HG03378 (cell line): ENCODE measurements at regions not wholly inside any gene's neighbourhood (a gene's known extent, or its start where the extent isn't known, plus 50 kb on each side); places are given as distances from the start of the nearest gene placed in this dataset.
"Not testable (repeated sequence)": the region's sequence is repeated elsewhere in the genome, so short reads cannot be mapped to it uniquely, and the experiment has no call there.

Experiments
- ATAC-seq: cut with Tn5 transposase; IDR thresholded peaks from one replicate; pipeline ENCODE4 v1.9.1; 2021; ENCODE audit warnings: mild to moderate bottlenecking, moderate library complexity; ENCODE audit not compliant: unreplicated experiment

DNA sequence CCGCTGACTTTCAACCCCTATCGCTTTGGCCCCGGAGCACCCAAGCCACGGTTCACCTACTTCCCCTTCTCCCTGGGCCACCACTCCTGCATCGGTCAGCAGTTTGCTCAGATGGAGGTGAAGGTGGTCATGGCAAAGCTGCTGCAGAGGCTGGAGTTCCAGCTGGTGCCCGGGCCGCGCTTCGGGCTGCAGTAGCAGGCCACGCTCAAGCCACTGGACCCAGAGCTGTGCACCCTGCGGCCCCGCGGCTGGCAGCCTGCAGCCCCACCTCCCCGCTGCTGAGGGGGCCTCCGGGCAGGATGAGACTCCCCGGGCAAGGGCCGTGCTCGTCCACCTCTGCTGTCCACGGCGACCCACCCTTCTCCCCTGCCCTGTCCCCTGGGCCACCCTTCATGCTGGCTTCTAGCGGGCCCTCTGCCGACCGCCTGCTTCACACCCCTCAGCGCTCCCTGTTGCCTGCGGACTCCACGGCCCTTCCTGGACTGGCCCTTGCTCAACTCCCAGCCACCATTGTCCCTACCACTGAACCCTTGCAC is 92.2 kb upstream of the TRABD2B start:
- ATAC-seq, result no peak

DNA sequence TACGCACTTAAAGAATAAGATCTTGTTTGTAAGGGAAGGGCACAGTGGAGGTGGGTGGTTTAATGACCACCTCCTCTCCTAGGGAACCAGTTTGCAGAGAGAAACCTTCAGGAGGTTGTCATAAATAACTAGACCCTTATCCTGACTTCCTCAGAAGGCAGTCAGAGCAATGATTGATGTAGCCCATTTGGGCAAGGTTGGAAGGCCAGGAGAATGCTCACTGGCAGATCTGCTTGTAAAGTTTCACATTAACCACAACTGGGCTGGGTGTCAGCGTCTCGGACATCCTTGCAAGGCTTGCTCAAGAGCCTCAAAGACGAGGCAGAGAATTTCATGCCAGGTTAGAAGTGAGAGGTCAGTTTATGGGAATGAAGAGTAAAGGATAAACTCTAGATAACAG is 87.6 kb upstream of the TRABD2B start:
- ATAC-seq, result no peak

DNA sequence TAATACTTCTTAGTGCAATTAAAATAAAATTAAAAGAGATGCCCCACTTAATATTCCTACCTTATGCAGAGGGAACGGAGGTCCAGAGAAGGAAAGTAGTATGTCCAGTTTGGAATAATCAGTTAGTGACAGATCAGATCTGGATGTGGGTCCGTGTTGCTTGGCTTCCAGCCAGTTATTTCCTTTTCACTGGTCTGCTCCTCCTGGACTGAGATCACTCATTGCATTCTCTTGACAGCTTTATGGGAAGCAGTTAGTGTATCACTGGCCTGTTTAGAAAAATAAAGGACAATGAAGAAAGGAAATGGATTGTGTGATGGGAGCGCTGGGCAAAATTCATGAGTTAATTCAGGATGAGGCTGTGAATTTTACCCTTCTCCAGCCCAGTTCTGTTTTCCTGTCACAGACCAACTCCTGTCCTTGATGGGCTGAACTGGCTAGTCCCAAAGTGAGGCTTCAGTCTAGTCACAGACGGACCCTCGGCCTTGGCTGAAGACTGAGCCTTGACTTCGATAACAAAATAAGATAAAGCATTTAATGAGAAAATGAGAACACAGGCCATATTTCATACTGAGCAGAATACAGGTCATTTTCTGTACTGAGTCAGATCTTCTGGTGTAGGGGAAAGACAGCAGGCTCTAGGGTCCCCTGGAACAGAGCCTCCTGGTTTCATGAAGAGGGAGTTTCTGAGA is 85.2 kb upstream of the TRABD2B start:
- ATAC-seq, result no peak

DNA sequence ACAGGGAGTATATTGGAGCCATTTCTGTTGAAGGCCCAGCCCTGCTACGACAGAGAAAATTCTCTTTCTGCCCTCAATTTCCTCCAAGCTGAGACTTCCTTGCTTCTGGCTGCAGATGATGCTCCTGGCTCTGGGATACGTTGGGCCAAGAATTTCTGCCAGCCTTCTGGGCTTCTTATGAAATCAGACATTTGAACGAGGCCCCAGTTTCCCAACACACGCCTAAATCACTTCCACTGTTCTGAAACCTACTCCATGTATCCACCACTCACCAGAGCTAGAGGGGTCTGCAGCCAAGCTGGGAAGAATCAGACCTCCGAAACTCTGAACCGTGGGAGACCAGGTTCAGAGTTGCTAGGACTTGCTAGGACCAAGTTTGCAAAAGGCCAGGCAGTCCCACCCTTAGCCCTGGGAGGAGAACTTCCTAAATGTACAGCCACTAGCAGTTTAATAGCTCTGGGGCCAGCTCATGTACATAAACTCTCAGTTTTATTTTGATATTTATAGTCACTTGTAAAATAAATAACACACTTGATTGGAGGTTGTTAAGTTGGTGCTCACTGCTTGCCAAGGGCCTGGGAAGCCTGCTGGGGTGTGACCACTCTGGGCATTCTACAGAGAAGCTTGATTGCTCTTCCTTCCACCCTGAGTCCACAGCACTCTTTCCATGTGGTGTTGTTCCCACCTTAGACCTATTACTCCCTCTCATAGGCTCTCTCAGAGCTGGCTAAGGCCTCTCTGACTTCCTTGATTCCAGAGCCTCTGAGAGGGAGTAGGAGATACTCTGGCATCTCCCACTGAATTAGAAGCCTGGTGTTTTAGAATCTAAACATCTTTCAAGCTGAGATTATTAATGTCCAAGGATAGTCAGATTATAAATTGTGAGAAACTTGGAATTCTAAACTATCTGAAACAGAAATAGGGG is 83.4 kb upstream of the TRABD2B start:
- no peak for ATAC-seq

DNA sequence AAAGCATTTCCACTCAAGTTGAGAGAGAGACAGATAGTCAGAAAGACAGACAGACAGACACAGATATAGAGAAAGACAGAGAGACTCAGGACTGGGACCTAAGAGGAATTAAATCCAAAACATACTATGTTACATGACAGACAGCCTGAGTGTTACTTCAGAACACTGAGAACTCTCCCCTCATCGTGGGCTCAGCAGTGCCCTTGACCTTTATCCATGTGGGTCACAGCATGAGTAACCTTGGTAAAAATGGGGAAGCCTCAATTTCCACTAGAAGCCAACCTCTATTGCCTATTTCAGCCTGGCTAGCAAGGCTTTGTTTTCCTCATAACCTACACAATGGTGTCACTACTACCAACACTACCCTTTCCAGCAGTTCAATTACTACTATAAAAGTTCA is 81.9 kb upstream of the TRABD2B start:
- no peak for ATAC-seq

DNA sequence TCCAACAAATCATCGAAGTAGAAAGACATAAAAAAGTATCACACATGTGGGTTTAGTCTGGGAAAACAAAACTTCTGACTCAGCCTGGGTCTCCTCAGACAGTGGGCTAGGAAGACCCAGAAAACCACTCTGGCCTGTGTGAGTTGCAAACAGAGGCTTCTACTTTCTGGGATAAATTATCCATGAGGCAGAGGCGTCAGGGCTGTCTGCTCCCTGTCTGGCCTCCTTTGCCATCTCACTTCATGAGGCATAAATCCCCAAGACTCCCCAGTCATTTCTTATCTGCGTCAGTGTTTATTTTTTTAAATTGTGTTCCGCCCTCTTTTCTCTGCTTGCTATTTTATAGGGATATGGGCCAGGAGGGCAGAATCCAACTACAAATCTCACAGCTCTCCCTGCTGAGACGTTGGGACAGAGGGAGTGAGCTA is 80.6 kb upstream of the TRABD2B start:
- ATAC-seq, result no peak

DNA sequence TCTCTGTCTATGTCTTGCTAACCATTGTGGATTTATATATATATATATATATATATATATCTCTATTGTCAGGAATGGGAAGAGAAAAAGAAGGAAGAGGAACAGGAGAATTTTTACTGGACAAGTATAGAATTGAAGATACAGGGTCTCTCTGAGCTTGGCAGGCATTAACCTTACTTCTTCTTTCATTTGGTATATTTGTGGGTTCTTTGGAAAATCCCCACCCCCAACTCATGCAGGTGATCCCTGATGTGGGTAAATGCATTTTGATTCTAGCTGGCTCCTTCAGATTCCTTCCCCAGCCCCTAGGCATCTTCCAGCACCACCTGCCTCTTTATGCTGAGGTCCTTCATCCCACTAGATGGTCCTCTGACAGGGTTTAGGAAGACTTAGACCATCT is 78.8 kb upstream of the TRABD2B start:
- ATAC-seq, result no peak

DNA sequence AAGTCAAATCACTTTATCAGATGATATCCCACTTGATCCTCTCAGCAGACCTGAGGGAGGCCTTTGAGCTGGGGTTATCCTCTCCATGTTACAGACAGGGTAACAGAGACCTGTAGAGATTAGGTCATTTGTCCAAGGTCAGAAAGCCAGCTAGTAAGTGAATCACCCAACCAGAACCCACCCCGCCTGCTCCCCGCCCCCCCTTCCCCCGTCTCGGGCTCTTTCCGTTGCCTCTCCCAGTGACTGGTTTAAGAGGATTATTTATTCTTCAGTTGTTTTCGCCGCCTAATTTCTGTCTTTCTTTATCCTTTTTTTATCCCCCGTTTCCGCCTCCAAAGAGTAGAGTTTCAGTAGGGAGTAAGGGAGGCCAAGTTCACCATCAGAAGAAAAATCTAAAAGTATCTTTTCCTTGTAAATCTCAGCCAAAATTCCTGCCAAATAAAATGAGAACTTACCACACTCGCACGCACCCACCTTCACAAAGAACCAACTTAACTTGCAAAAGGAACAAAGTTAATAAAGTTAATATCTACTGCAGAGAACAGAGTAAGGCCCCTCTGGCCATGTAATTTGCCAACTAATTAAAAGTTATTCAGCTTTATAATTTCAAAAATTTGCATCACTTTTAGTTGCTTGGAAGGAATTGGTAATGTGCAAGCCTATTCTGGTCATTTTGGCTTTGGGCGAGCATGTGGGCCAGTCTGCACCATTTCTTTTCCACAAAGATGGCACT is 76.8 kb upstream of the TRABD2B start:
- ATAC-seq, result no peak

DNA sequence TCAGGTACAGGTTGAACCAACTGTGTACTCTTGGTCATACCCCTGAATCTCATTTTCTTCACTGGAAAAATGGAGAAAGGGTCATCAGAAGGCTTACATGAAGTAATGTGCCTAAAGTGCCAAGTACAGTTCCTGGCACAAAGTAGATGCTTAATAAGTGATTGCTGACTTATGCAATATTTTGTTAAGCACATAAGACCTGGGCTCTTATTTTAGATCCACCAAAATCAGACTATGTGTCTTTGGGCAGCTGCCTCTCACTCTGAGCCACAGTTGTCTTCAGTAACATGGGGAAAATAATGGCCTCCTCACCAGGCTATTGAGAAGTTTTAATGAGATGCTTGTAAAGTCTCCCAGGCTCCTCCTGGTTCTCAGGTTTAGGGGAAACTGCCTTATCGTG is 74.3 kb upstream of the TRABD2B start:
- no peak for ATAC-seq

DNA sequence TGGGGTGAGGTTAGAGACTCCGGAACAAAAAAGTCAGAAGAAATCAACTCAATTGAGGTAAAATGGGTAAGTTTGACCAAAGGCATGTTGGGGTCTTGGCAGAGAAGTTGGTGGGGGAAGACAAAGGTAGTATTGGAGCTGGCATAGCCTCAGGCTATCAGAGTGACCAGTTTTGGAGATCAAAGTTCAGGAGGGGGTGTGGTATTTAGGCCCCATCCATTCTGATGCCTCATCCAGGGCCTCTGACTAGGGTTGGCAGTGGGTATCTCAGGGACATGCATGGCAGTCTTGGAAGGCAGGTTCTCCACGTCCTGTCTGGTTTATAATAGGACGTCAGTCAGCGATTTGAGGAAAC is 73.2 kb upstream of the TRABD2B start:
- no peak for ATAC-seq

DNA sequence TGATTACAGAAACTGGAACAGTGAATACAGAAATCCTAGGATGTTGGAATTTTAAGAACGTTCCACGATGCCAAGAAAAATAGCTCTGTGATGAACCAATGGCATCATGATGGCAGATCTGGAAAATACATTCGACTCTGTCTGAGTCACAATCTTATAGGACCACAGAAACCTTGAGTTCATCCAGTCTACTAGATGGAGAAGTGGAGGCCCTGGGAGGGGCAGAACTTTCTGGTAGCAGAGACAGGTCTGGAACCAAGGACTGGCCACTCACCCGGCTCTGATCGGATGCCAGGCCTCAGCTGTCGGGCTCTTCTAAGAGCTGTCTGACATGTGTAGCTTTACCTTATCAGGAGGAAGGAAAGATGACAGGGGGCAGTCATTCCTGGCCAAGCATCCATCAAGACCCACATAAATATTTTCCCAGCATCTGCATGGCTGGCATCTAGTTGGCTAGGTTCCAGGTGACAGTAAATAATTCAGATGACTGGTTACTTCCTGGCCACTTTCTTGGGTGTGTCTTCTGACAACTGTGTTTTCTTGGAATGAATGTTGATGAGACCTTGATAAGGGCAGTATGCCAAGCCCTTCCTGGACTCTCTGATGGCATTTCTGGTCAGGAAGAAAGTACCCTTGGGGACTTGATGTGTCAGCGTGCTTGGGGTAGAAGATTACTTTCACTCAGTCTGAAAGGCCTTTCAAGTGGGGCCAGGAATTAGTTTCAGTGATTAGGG is 72.6 kb upstream of the TRABD2B start:
- no peak for ATAC-seq

DNA sequence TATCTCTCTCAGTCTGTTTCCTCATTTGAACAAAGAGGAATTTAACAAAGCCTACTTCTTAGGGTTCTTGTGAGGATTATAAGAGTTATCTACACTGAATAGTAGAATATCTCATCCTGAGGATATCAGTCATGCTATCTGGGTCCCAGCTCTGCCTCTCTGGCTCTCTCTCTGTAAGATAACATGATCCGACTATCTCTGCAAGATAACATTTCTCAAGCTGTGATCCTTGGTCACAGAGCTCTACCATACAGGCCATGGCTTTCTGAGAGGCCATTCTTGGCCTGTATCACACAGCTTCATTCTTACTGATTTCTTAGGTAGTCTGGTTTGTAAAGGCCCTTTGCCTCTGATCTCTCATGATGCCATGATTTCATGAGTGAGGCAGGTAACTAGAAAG is 71.0 kb upstream of the TRABD2B start:
- no peak for ATAC-seq

DNA sequence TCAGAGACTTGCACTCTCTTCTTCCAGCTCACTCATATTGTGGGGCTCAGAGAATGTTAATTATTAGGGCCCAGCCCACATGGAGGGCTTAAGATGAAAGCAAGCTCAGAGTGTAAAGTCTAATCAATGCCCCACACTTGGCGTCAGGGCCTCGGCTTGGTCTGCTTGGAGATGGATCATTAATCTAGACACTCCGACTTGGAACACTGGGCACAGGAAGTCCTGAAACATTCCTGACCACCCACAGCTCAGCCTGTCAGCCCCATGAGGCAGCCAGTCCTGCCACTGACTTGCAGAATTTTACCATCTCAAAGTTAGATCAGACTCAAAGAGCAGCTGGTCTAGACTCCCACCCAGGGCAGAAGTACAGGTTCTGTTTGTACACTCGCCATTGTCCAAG is 69.8 kb upstream of the TRABD2B start:
- ATAC-seq, result no peak

DNA sequence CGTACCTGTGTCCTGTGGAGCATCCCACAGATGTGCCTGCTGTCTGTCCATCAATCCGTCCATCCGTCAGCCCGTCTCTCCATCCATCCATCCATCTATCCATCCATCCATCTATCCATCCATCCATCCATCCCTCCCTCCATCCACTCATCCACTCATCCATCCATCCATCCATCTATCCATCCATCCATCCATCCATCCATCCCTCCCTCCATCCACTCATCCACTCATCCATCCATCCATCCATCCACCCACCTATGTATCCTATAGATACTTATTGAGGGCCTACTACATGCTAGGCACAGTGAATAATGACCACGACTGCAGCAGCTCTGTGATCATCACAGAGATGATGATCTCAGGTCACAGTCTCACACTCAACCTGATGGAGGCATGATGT is 67.5 kb upstream of the TRABD2B start:
- ATAC-seq, result not testable (repeated sequence)

DNA sequence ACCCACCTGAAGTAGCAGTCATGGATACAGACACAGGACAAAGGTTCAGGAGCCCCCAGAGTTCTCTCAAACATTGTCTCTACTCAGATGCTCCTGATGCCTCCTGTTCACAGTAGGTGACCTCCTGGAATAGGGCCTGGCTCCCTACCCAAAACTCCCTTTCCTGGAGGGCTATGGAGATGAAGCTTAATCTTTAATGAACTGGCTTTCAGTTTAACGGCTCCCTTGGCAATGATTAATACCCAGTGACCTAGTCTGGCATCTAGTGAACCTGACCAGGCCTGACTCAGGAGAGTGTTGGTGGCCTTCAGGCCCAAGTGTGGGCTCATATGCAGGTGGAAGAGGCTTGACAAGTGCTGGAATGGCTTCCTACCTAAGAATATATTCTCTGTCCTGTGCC is 65.2 kb upstream of the TRABD2B start:
- peak; percentile 40 for ATAC-seq

DNA sequence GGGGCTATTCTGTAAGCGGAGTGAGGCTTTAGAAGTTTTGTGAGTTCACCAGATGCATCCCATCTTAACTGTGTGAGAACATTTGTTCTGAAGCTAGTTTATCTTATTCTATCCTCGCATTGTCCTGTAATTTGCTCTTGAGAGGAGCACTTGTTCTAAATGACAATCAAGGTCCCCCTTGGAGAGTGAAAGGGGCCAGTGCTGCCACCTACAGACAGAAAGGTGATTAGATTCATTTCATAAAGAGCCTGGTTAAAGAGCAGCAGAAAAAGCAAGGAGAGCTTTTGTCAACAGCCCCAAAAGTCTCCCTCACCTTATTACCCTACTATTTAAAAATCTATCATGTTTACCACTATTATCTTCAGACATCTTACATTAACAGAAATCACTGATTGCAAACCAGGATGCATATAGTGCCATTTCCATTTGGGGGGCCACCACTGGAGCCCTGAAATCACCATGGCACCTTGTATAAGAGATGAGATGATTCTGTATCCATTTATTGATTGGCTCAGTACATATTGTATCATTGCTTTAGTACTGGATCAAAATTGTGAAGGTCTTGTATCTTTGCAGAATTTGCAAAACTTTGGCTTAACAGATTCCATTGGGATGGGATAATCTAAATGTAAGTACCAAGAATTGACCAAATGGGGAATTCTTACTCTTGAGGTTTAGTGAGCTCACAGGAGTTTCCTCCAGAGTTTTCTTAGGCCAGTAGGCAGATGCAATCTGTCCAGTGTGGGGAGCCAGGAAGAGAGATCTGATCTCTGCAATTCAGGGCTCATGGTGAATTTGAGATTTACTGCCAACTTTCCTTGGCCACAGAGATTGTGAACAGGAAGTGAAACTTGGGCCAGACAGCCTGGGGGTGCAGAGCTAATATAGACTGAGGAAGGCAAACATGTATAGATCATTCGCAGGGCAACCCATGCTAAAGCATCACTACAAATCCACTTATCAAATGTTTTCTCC is 64.3 kb upstream of the TRABD2B start:
- peak; percentile 83 for ATAC-seq

DNA sequence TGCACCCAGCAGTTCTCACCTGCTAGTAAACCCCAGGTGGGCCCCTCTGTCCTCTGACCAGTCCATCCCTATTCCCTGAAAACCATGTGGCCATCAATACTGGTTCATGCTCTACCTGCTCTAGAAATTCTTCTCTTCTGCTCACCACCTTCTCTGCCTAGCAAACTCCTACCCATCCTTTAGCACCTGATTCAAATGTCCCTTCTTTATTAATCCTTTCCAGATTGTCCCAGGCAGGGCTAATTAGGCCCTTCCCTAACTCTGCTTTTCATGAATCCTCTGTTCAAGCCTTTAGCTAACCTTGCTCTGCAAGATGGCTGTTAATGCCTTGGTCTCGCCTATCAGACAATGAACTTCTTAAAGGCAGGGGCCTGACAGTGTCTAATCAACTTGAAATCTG is 62.1 kb upstream of the TRABD2B start:
- no peak for ATAC-seq

DNA sequence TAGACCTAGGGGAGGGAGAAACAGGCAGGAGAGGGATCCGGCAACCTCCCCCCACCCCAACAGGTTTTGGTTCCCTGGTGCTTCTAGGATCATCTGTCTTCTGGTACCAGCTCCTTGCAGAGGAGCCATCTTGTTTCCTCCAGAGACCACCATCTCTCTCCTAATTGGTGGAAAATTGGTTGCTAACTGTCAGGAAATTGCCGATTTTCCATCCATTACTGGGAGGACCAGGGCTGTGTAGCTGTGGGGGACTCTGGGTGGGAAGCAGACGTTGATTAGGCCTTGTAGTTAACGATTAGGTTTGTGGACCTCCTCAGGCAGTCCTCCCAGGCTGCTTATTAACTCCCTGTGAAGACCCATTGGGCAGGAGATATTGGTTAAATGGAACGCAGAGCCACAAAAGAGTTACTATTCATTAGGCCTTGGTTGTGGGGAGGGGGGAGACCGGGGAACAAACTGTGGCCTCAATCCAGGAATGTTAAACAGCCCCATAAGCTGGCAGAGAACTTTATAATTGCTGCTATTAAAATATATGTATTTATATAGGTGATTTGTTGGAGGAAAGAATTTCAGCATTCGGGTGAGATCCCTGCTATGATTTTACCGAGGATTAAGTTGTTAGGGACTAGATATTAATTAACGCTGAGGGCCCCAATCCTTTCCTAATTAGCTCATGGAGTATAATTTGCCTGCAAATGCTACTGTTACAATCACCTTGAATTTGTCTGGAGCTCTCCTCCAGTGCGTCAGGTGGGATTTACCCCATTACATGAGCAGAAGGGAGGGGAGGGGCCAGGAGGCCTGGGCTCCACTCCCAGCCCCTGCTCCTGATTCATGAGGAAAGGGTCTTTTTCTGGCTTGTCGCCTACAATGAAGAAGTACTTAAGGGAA is 61.2 kb upstream of the TRABD2B start:
- ATAC-seq, result no peak

DNA sequence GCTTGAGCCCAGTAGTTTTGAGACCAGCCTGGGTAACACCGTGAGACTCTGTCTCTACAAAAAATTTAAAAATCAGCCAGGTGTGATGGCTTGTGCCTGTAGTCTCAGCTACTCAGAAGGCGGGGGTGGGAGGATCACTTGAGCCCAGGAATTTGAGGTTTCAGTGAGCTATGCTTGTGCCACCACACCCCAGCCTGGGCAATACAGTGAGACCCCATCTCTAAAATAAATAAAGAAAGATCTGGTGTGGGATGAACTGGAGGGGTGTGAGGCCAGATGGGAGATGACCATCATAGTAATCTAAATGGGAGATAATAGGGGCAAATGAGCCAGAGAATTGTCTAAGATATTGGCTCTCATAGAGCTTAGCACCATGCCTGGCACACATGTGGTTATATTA is 60.1 kb upstream of the TRABD2B start:
- ATAC-seq, result no peak
